Peyer's patch (tissue), 4 donors: ENCODE measurements at regions not wholly inside any gene's neighbourhood (a gene's known extent, or its start where the extent isn't known, plus 50 kb on each side); places are given as distances from the start of the nearest gene placed in this dataset.
A peak's percentile ranks its signal among the peaks of the same experiment; 100 is the strongest.

Experiments used
- DNase-seq, 3 donors: peaks; one replicate each; pipeline ENCODE4 v3.0.0-alpha.2; 2017 to 2019
- H3K27ac ChIP-seq, 4 donors: fragments of 200-600 bp; sonication (generic); one replicate each; pipeline ENCODE4 v1.5.1; 2016 to 2019
- H3K27me3 ChIP-seq, 2 donors: fragments of 200-600 bp; sonication (generic); one replicate each; pipeline ENCODE4 v1.5.1; 2019
- H3K36me3 ChIP-seq, 3 donors: fragments of 200-600 bp; sonication (generic); one replicate each; pipeline ENCODE4 v1.5.1; 2016 to 2019
- H3K4me1 ChIP-seq, 4 donors: fragments of 200-600 bp; sonication (generic); one replicate each; pipeline ENCODE4 v1.5.1; 2016 to 2019
- H3K4me3 ChIP-seq, 4 donors: fragments of 200-600 bp; sonication (generic); 1 replicate in 3 of 4; 2 replicates in 1 of 4; pipeline ENCODE4 v1.5.1; 2016 to 2019; ENCODE audit warnings: mild to moderate bottlenecking in 1 of 4
- H3K9me3 ChIP-seq, 4 donors: fragments of 200-600 bp; sonication (generic); one replicate each; pipeline ENCODE4 v1.5.1; 2016 to 2019; ENCODE audit warnings: mild to moderate bottlenecking in 1 of 4
- CTCF ChIP-seq, 6 experiments: fragments of 450-650 bp in 4 of 6; fragments of 200-600 bp in 2 of 6; sonication (generic) in 1 of 6; IDR thresholded peaks; one replicate each; pipeline ENCODE4 v1.5.1; 2017 to 2019; ENCODE audit warnings: antibody characterized with exemption in 6 of 6, mild to moderate bottlenecking in 3 of 6, moderate library complexity in 1 of 6
- POLR2A ChIP-seq, 2 donors: fragments of 450-650 bp; IDR thresholded peaks; one replicate each; pipeline ENCODE4 v1.5.1; 2017; ENCODE audit warnings: antibody characterized with exemption in 2 of 2, mild to moderate bottlenecking in 2 of 2, moderate library complexity in 2 of 2

- no peak for TF ChIP-seq POLR2A (IDR thresholded peaks at IDR 0.05)
- TF ChIP-seq CTCF (IDR thresholded peaks at IDR 0.05), result no peak
- H3K4me1 ChIP-seq, result no peaks in the 10 kb centered on the region
- no peaks in the 10 kb centered on the region for H3K9me3 ChIP-seq
- no peaks in the 10 kb centered on the region for H3K27me3 ChIP-seq
- H3K4me3 ChIP-seq, result no peak overlapping the region
- no peak for DNase-seq
- no peaks in the 10 kb centered on the region for H3K36me3 ChIP-seq
- H3K27ac ChIP-seq, result no peak overlapping the region
Measured at GRCh38 chr4:30901461-30902451, 181.6 kb downstream of the PCDH7 start.

GRCh38 chr4:30903502-30904214, 183.5 kb downstream of the PCDH7 start:
- no peaks in the 10 kb centered on the region for H3K4me1 ChIP-seq
- no peaks in the 10 kb centered on the region for H3K9me3 ChIP-seq
- no peak overlapping the region for H3K4me3 ChIP-seq
- DNase-seq, result no peak
- TF ChIP-seq POLR2A (IDR thresholded peaks at IDR 0.05), result no peak
- no peak for TF ChIP-seq CTCF (IDR thresholded peaks at IDR 0.05)
- H3K27me3 ChIP-seq, result no peaks in the 10 kb centered on the region
- H3K27ac ChIP-seq, result peak overlapping the region in 1 of 4 donors; percentile 45
- no peaks in the 10 kb centered on the region for H3K36me3 ChIP-seq

DNA sequence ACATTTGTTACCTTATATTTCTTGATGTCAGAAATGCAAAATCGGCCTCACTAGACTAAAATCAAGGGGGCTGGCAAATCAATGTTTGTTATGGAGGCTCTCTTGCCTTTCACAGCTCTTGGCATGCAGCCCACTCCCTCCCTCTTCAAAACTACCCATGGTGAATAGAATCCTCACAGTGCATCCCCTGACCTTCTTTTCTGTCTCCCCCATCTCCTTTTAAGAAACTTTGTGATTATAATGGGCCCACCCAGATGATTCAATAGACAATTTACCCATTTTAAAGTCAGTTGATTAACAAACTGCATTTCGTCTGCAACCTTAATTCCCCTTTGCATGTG, 184.0 kb downstream of the PCDH7 start:
- TF ChIP-seq CTCF (IDR thresholded peaks at IDR 0.05), result no peak
- TF ChIP-seq POLR2A (IDR thresholded peaks at IDR 0.05), result no peak
- peak overlapping the region in 1 of 4 donors; percentile 45 for H3K27ac ChIP-seq
- DNase-seq, result no peak
- H3K4me1 ChIP-seq, result no peaks in the 10 kb centered on the region
- no peaks in the 10 kb centered on the region for H3K36me3 ChIP-seq
- H3K27me3 ChIP-seq, result no peaks in the 10 kb centered on the region
- no peak overlapping the region for H3K4me3 ChIP-seq
- H3K9me3 ChIP-seq, result no peaks in the 10 kb centered on the region

GRCh38 chr4:30904588-30904987, 184.4 kb downstream of the PCDH7 start:
- DNase-seq, result no peak
- TF ChIP-seq POLR2A (IDR thresholded peaks at IDR 0.05) (no peak), CTCF (IDR thresholded peaks at IDR 0.05) (no peak)
- Histone ChIP-seq H3K27me3 (no peaks in the 10 kb centered on the region), H3K4me3 (no peak overlapping the region), H3K9me3 (no peaks in the 10 kb centered on the region), H3K36me3 (no peaks in the 10 kb centered on the region), H3K27ac (peak overlapping the region in 2 of 4 donors; percentile 24 to 45), H3K4me1 (no peaks in the 10 kb centered on the region)

GRCh38 chr4:30912098-30912714, 192.0 kb downstream of the PCDH7 start:
- DNase-seq, result no peak
- Histone ChIP-seq H3K36me3 (no peaks in the 10 kb centered on the region), H3K9me3 (no peaks in the 10 kb centered on the region), H3K27me3 (no peaks in the 10 kb centered on the region), H3K27ac (no peak overlapping the region), H3K4me3 (no peak overlapping the region), H3K4me1 (no peaks in the 10 kb centered on the region)
- TF ChIP-seq CTCF (IDR thresholded peaks at IDR 0.05) (no peak), POLR2A (IDR thresholded peaks at IDR 0.05) (no peak)
